Head of caudate nucleus (tissue), 42 donors: ENCODE measurements at regions not wholly inside any gene's neighbourhood (a gene's known extent, or its start where the extent isn't known, plus 50 kb on each side); places are given as distances from the start of the nearest gene placed in this dataset.
"Not testable (repeated sequence)": the region's sequence is repeated elsewhere in the genome, so short reads cannot be mapped to it uniquely, and the experiment has no call there.

ENCODE experiments used
- DNase-seq, 42 donors: peaks; one replicate each; pipeline versions ENCODE4 v3.0.0 to v3.0.0-alpha.2; 2020 to 2021; ENCODE audit warnings: mixed read lengths in 7 of 42
- intact Hi-C: fragments of 100-400 bp; cut with DNase I; formaldehyde crosslinking; loops from one replicate; pipeline ENCODE4 v1.15.0; 2022

DNA sequence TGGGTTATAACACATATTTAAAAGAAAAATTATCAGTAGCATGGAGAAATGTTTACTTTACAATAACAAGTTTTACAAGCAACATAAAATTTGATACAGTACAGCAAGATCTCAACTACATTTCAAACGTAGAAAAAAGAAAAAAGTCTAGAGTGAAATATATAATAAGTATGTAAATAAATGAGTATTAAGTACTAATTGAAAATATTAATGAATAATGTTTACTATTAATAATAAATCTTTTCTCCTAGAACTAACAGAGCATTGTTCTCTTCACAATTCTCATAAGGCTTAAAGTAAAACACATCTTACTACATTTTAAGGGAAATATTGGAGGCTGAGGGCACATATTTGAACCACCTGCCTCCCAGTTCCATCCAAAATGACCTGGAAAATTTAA lies 72.1 kb downstream of the TMEM212 start:
- intact Hi-C loops, result no loop called here

DNA sequence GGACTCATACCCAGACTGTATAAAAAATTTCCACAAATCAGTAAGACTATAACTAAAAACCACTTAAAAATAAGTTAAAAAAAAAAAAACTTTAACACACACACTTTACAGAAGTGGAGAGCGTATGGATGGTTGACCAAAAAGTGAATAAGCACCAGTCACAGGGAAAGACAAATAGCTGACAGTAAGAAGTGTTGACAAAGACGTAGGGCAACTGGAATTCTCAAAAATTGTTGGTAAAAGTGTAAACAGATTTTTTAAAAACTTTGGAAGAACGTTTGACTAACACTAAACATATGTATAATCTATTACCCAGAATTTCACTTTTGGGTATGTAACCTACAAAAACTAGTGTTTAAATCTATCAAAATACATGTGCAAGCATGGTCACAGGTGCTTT lies 73.7 kb downstream of the TMEM212 start:
- no peak for DNase-seq

More for the DNA sequence above, 72.1 kb downstream of the TMEM212 start:
- no peak for DNase-seq

DNA sequence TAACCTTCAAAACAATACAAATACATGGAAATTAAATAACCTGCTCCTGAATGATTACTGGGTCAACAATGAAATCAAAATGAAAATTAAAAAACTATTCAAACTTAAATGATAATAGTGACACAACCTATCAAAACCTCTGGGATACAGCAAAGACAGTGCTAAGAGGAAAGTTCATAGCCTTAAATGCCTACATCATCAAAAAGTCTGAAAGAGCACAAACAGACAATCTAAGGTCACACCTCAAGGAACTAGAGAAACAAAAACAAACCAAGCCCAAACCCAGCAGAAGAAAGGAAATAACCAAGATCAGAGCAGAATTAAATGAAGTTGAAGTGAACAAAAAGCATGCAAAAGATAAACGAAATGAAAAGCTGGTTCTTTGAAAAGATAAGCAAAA lies 79.5 kb downstream of the TMEM212 start:
- intact Hi-C loops, DNase-seq: not testable (repeated sequence)

More for the DNA sequence above, 73.7 kb downstream of the TMEM212 start:
- intact Hi-C loops, result no loop called here

DNA sequence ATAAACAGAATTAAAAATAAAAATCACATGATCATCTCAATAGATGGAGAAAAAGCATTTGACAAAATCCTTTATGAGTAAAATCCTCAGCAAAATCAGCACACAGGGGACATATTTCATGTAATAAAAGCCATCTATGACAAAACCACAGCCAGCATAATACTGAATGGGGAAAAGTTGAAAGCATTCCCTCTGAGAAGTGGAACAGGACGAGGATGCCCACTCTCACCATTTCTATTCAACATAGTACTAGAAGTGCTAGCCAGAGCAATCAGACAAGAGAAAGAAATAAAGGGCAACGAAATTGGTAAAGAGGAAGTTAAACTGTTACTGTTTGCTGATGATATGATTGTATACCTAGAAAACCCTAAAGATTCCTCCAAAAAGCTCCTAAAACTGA lies 80.5 kb downstream of the TMEM212 start:
- intact Hi-C loops, result not testable (repeated sequence)

DNA sequence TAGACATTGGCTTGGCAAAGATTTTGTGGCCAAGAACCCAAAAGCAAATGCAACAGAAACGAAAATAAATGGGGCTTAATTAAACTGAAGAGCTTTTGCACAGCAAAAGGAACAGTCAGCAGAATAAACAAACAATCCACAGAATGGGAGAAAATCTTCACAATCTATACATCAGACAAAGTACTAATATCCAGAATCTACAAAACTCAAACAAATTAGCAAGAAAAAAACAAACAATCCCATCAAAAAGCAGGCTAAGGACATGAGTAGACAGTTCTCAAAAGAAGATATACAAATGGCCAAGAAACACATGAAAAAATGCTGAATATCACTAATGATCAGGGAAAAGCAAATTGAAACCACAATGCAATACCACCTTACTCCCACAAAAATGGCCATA lies 81.7 kb downstream of the TMEM212 start:
- intact Hi-C loops, DNase-seq: not testable (repeated sequence)

More for the DNA sequence above, 80.5 kb downstream of the TMEM212 start:
- DNase-seq, result not testable (repeated sequence)

DNA sequence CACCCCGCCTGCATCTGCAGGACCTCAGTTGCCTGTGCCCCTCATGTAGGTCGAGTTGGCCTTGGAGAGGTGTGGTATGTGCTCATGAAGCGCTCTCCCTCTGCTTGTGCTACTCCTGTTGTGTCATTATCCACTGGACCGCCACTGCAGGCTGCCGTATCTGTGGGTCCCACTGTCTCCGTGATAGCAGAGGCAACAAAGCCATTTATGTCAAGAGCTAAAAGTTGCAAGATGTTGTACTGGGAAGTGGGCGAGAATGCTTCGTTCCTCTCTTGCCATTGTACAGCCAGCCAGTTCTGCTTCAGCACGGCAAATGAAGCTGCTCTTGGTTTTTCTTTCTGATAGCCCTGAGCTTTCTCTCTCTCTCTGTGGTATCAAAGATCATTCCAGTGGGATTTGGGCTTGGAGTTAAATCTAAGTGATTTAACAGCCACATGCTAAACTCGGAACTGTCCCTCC lies 89.0 kb downstream of the TMEM212 start:
- DNase-seq, result no peak
- intact Hi-C loops, result no loop called here

DNA sequence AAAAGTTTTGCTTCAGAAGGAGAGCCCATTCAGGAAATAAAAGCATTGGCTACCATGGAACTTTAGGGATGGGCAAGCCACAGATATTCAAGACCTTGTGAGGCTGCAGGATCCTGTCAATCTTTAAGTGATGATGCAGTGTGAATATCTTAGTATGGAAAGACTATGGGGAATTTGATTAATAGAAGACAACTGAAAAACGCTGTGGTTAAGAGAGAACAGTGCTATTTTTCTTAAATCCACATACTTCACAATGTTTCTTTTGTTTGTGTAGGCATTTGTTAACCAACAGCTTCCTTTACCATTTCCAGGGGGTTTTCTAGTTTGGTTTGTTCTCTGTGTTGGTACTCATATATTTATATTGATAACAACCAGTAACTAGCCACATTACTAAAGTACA lies 90.3 kb downstream of the TMEM212 start:
- intact Hi-C loops, result no loop called here
- no peak for DNase-seq

DNA sequence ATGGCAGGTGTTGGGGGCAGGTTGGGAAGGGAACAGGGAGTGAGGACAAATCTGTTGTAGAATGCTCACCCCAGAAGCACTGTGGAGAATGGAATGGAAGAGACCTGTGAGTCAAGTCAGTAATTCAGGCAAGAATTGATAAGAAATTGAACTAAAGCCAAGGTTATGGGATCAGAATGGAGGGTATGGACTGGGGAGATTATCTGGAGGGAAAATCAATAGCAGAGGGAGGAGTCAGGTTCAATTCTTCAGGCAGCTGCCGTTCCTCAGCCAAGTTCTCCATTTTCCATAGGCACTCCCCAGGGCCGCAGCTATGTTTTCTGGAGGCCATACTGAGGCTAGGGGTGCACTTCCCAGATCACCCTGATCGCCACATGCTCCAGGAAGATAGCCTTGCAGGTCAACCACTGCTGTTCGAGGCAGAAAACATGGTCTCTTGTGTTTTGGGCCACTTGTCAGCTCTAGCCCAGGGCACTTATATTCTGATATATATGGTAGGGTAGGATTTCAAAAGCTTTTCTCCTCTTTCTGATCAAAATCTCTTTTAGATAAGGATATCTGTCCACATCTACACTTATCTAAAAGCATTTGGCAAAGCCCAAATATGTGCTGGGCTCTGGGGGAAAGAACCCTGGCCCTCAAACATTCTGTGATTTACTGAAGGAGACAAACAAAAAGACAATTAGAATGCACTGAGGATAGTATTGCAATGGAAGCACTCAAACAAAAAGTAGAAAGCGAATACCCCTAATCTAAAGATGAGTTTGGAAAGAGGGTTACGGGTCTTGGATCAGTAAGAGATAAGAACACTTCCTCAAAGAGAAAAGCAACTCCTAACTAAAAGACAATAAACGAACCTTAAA lies 92.3 kb downstream of the TMEM212 start:
- no peak for DNase-seq
- intact Hi-C loops, result no loop called here

DNA sequence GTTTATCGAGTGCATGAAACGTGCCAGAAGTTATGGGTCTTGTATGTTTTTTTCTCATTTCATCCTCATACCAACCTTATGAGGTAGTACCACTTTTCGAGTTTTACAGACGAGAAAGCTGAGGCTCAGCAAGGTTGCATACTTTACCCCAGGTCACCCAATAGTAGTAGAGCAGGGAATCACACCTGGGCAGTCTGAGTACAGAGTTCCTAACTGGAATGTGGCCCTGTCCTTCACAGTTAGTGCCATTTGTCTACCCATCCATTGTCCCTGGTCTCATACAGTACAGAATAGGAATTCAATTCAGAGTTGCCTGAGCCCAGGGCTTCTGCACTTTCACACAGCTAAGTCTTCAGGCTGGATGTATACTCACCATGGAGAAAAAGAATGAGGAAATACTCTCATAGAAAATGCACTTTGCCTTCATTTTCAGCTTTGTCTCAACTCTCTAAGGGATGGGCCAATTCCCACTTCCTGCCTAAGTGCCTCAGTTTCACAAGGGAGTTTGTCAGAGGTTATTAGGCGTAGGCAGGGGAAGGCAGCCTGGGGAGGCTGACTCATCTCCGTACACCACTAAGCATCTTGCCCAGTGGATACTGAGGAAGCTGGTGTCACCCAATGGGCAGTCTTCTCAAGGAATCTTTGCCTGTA lies 93.2 kb downstream of the TMEM212 start:
- intact Hi-C loops, result no loop called here
- DNase-seq, result no peak

DNA sequence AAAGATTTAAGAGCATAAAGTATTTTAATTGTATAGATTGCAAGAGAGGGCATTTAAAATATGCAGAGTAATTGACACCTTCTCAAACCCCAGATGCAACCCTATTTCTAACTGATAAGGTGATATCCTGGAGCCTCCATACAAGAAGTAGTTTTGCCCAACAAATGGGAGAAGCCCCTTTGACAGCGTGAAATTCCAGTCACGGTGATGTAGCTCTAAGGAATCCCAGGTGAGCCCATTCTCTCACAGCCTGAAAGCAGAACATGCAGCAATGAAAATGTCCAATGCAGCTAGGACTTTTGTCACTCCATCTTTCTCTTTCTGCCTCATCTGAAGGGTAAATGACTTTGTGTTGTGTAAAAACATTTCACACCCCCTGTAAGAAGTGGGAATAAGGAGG lies 96.4 kb downstream of the TMEM212 start:
- intact Hi-C loops, result no loop called here
- DNase-seq, result no peak

DNA sequence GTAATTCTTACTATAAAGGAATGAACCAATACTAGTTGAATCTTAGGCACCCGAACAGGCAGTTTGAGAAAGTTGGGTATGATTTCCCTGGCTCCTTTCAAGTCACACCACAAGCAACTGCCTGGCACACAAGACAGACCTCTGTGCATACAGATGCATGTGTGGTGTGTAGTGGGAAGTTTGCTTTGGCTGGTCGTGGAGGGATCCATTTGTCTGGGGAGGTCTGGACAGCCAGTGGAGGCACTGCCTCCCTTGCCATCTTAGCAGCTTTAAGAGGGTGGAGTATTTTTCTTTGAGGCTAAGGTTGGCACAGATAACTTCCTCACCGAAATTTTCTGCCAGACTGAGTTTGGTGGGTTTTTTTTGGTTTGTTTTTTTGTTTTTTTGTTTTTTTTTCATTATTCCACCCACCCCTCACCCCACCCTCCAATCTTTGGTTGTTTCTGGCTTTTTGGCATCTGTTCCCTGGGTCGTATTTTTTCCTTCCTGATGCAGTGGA lies 97.1 kb downstream of the TMEM212 start:
- intact Hi-C loops, result no loop called here
- DNase-seq, result no peak

DNA sequence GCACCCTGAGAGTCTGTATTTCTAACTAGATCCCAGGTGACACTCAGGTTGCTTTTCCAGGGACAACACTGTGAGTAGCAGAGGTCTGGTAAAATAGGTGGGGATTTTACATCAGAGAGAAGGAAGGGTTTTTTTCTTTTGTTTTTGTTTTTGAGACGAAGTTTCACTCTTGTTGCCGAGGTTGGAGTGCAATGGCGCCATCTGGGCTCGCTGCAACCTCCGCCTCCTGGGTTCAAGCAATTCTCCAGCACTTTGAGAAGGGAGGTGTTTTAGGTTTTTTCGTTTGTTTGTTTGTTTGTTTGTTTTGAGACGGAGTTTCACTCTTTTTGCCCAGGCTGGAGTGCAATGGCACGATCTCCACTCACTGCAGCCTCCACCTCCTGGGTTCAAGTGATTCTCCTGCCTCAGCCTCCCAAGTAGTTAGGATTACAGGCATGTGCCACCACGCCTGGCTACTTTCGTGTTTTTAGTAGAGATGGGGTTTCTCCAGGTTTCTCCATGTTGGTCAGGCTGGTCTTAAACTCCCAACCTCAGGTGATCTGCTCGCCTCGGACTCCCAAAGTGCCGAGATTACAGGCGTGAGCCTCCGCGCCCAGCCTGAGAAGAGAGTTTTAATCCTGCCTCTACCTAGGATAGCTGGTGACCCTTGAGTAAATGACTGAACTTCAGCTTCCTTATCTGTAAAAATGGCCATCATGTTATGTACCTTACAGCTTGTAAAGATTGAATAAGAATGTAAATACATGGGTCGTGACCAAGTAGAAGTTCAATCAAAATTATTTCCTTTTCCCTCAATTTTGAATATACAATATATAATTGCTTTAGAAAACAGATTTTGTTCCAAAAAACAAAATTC lies 95.9 kb upstream of the FNDC3B start:
- intact Hi-C loops, result no loop called here
- DNase-seq, result no peak

DNA sequence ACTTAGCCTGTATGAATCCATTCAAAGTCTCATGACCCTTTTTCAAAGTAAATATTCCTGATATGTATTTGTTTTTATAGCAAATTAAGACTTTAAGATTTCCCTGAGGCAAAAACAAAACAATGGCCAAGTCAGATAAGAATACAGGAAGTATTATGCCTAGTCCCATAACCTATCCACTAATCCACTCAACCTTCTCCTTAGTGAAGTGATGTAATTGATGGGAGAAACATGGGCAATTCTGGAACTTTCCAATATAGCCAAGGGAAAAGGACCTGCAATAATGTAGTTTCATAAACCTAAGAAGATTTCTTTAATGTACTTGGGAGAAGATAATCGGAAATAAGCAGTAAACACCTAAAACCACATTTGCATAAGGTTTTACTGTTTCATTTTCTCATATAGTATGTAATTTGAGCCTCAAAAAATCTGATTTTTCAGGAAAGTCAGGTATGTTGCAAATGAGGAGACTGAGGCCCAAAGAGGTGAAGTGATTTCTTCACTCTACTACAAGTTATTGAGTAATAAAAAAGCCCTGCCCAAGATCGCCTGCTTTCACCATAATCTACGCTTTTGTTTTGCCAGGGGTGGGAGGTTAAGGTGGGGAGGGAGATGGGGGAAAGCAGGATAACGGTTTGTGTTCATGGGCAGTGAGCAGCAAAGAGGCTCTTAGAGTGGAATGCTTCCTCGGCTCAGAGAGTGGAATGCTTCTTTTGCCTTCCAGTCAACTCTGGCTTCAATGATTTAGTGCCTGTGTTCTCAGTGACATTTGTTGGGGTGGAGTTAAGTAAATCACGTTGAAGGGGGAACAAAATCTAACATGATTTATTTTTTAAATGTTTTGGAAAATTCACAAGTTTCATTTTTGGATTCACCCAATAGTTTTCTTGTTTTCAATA lies 95.0 kb upstream of the FNDC3B start:
- intact Hi-C loops, result no loop called here
- DNase-seq, result no peak

DNA sequence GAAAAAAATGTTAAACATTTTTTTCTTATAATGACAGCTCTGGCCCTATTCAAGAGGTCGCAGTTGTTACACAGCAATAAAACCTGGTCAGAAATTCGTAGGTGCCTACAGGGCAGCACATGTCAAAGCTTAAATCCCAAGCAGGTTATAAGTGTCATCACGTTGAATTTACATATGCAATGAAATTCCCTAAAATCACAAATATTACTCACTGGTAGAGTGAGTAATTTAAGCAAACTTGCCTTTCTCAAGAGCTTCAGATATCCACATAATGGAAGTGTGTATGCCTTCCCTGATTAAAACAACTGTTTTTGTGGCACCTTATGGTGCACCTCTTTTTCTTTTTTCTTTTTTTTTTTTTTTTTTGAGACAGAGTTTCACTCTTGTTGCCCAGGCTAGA lies 90.7 kb upstream of the FNDC3B start:
- DNase-seq, result no peak
- intact Hi-C loops, result no loop called here

DNA sequence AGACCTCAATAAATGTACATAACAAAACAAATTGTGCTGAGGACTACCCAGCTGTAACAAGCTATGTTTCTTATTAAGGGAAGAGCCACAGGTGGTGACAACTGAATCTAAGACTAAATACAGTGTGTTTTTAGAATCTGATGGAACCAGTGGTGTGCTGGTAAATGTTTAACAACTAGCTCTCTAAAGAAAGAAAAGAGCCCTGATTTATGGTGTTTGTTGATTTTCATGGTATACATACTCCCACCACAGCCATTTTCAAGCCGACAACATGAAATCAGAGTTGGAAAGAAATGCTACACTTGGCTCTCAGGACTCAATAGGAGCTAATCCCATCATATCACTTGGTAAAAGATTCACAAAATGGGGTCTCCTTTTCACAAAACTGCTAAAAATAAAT lies 89.8 kb upstream of the FNDC3B start:
- intact Hi-C loops, result no loop called here

DNA sequence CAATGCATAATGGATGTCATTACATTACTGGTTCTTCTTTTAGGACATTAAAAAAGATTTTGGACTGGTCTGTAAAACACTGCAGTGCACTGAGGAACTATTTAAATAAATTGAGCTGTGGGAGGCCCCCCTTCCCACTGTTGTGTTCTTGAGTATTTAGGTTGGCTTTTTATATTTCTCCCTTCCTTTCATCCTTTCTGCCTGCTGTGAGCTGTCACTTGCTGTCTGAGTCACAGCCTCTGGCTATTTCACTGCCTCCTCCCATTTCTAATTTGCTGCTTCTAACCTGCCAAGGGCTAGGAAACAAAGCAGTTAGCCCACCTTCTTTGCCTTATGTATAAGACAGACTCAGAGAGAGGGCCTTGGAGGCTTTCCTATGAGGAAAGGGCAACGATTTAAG lies 89.0 kb upstream of the FNDC3B start:
- intact Hi-C loops, result no loop called here

More for the DNA sequence above, 89.8 kb upstream of the FNDC3B start:
- DNase-seq, result no peak

DNA sequence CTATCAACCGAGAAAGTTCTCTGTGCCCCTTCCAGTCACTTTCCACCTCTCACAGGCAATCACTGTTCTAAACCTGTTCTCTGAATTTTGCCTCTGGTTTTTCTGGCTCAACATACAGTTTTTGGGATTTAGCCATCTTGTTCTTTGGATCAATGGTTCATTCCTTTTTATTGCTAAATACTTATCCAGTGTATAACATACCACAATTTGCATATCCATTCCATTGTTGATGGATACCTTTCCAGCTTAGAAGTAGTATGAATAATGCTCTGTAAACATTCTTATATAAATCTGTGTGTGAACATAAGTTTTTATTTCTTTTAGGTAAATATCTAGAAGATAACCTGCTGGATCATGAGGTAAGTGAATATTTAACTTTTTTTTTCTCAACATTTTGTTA lies 87.8 kb upstream of the FNDC3B start:
- no peak for DNase-seq
- intact Hi-C loops, result no loop called here

More for the DNA sequence above, 89.0 kb upstream of the FNDC3B start:
- no peak for DNase-seq

DNA sequence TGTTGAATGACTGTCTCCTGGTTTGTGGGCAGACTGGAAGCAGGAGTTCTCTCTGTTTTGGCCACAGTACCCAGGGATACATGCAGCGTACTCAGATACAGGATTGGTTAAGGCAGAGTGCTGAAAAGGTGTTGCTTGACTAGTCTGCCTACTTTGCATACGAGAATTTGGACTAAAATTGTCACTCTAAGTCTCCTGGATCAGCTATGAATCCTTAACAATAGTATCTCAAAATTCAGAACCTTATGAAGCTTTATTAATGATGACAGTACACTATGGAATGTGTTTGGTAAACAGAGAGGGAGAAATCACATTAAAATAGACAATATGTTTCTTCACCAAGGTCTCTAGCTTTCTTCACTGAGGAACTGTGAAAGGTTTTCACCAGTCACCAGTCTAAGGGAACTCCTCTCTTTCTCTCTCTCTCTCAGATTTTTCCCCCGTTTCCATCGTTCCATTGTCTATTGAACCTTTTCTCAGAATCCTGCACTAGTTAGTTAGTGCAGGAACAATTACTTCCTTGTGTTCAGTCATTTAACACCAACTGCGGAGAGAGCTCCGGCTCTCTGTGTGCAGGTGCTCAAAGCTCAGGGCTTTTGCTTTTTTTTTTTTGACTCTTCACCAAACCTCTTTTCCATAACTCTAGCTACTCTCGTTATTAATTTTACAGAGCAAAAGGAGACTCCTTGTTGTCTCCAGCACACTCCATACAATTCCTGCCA lies 85.9 kb upstream of the FNDC3B start:
- intact Hi-C loops, result no loop called here
- DNase-seq, result no peak
